Esophagus muscularis mucosa (tissue), 4 donors: ENCODE measurements at regions not wholly inside any gene's neighbourhood (a gene's known extent, or its start where the extent isn't known, plus 50 kb on each side); places are given as distances from the start of the nearest gene placed in this dataset.

Experiments
- CTCF ChIP-seq, 3 experiments: fragments of 200-600 bp in 2 of 3; fragments of 450-650 bp in 1 of 3; sonication (generic) in 2 of 3; IDR thresholded peaks; one replicate each; pipeline ENCODE4 v1.5.1; 2017 to 2019; ENCODE audit warnings: antibody characterized with exemption in 3 of 3, mild to moderate bottlenecking in 2 of 3, moderate library complexity in 1 of 3
- EP300 ChIP-seq: sonication (generic); formaldehyde crosslinking; IDR thresholded peaks from one replicate; pipeline ENCODE4 v1.6.1; 2017; ENCODE audit warnings: antibody characterized with exemption
- POLR2A ChIP-seq: fragments of 450-650 bp; IDR thresholded peaks from one replicate; pipeline ENCODE4 v1.6.1; 2017; ENCODE audit warnings: antibody characterized with exemption, moderate library complexity, mild to moderate bottlenecking, low read depth
- POLR2AphosphoS5 ChIP-seq, 2 donors: sonication (generic); formaldehyde crosslinking; IDR thresholded peaks; one replicate each; pipeline ENCODE4 v1.6.1; 2017; ENCODE audit warnings: antibody characterized with exemption in 2 of 2

GRCh38 chr1:220398238-220398637 is 126.0 kb upstream of the RAB3GAP2 start:
- no peak for TF ChIP-seq CTCF (IDR thresholded peaks at IDR 0.05)
- TF ChIP-seq POLR2A = no peak
- no peak for TF ChIP-seq POLR2AphosphoS5 (IDR thresholded peaks at IDR 0.05)
- no peak for TF ChIP-seq EP300
